H9 (cell line): ENCODE measurements at regions not wholly inside any gene's neighbourhood (a gene's known extent, or its start where the extent isn't known, plus 50 kb on each side); places are given as distances from the start of the nearest gene placed in this dataset.

ENCODE experiments used
- DNase-seq: peaks from one replicate; pipeline ENCODE4 v3.0.0-alpha.2; 2017
- H2AFZ ChIP-seq: one replicate; pipeline ENCODE4 v1.6.1; 2013; ENCODE audit warnings: mild to moderate bottlenecking, low read length, control low read depth, moderate library complexity
- H2AK5ac ChIP-seq: 2 replicates; pipeline ENCODE4 v1.6.1; 2013; ENCODE audit warnings: low read length, control low read depth, mixed read lengths; ENCODE audit not compliant: insufficient read length
- H2BK120ac ChIP-seq: one replicate; pipeline ENCODE4 v1.6.1; 2013; ENCODE audit warnings: low read depth, mild to moderate bottlenecking, low read length, control low read depth, inconsistent platforms; ENCODE audit not compliant: poor library complexity, severe bottlenecking
- H2BK12ac ChIP-seq: 2 replicates; pipeline ENCODE4 v1.6.1; 2013; ENCODE audit warnings: low read length, control low read depth, mixed read lengths, low read depth; ENCODE audit not compliant: insufficient read length
- H2BK15ac ChIP-seq: 2 replicates; pipeline ENCODE4 v1.6.1; 2013; ENCODE audit warnings: low read depth, low read length, control low read depth
- H2BK20ac ChIP-seq: one replicate; pipeline ENCODE4 v1.6.1; 2013; ENCODE audit warnings: low read depth, mild to moderate bottlenecking, low read length, control low read depth, inconsistent platforms; ENCODE audit not compliant: poor library complexity, severe bottlenecking
- H2BK5ac ChIP-seq: 2 replicates; pipeline ENCODE4 v1.6.1; 2013; ENCODE audit warnings: low read length, control low read depth, mixed read lengths; ENCODE audit not compliant: insufficient read length
- H3K14ac ChIP-seq: 2 replicates; pipeline ENCODE4 v1.6.1; 2013; ENCODE audit warnings: low read length, control low read depth; ENCODE audit not compliant: insufficient read depth
- H3K18ac ChIP-seq: 2 replicates; pipeline ENCODE4 v1.6.1; 2013; ENCODE audit warnings: low read depth, mild to moderate bottlenecking, mixed read lengths, low read length, control low read depth; ENCODE audit not compliant: insufficient read length
- H3K23ac ChIP-seq: 2 replicates; pipeline ENCODE4 v1.6.1; 2013; ENCODE audit warnings: low read length, control low read depth, mixed read lengths, low read depth; ENCODE audit not compliant: insufficient read length
- H3K23me2 ChIP-seq: 2 replicates; pipeline ENCODE4 v1.6.1; 2013; ENCODE audit warnings: low read depth, mild to moderate bottlenecking, mixed read lengths, low read length, control low read depth; ENCODE audit not compliant: insufficient read length, poor library complexity, severe bottlenecking
- H3K27ac ChIP-seq: 2 replicates; pipeline ENCODE4 v1.5.1; 2013; ENCODE audit warnings: low read length, control low read depth, mixed read lengths, low read depth; ENCODE audit not compliant: insufficient read length
- H3K27me3 ChIP-seq: 2 replicates; pipeline ENCODE4 v1.6.1; 2013; ENCODE audit warnings: low read length, control low read depth, inconsistent platforms; ENCODE audit not compliant: insufficient read depth
- H3K4ac ChIP-seq: 2 replicates; pipeline ENCODE4 v1.6.1; 2013; ENCODE audit warnings: low read depth, mild to moderate bottlenecking, control low read depth, inconsistent platforms, low read length, moderate library complexity
- H3K4me1 ChIP-seq: 2 replicates; pipeline ENCODE4 v1.6.1; 2013; ENCODE audit warnings: low read length, control low read depth, inconsistent platforms; ENCODE audit not compliant: insufficient read depth
- H3K4me2 ChIP-seq: 2 replicates; pipeline ENCODE4 v1.6.1; 2013; ENCODE audit warnings: low read length, control low read depth, mixed read lengths; ENCODE audit not compliant: insufficient read length, insufficient read depth
- H3K56ac ChIP-seq: 2 replicates; pipeline ENCODE4 v1.6.1; 2013; ENCODE audit warnings: low read depth, mild to moderate bottlenecking, mixed read lengths, low read length, control low read depth; ENCODE audit not compliant: insufficient read length
- H3K79me1 ChIP-seq: 2 replicates; pipeline ENCODE4 v1.6.1; 2013; ENCODE audit warnings: low read depth, mild to moderate bottlenecking, moderate library complexity, low read length, control low read depth, inconsistent platforms; ENCODE audit not compliant: insufficient read depth, poor library complexity, severe bottlenecking
- H3K79me2 ChIP-seq: 2 replicates; pipeline ENCODE4 v1.6.1; 2013; ENCODE audit warnings: low read length, control low read depth, inconsistent platforms; ENCODE audit not compliant: insufficient read depth
- H3K9ac ChIP-seq: 2 replicates; pipeline ENCODE4 v1.6.1; 2013; ENCODE audit warnings: low read length, control low read depth, mixed read lengths; ENCODE audit not compliant: insufficient read length; ENCODE audit errors: extremely low read depth
- H3K9me3 ChIP-seq: one replicate; pipeline ENCODE4 v1.6.1; 2013; ENCODE audit warnings: low read depth, low read length, inconsistent platforms; ENCODE audit not compliant: control insufficient read depth
- H3T11ph ChIP-seq: one replicate; pipeline ENCODE4 v1.6.1; 2013; ENCODE audit warnings: mild to moderate bottlenecking, low read length, control low read depth, inconsistent platforms
- H4K20me1 ChIP-seq: one replicate; pipeline ENCODE4 v1.6.1; 2013; ENCODE audit not compliant: control insufficient read depth, insufficient read length, insufficient read depth
- H4K5ac ChIP-seq: 2 replicates; pipeline ENCODE4 v1.6.1; 2013; ENCODE audit warnings: low read depth, mild to moderate bottlenecking, mixed read lengths, low read length, control low read depth; ENCODE audit not compliant: insufficient read length
- H4K8ac ChIP-seq: replicated peaks from 2 replicates; pipeline ENCODE4 v1.6.1; 2013; ENCODE audit warnings: low read length, control low read depth, mixed read lengths, low read depth; ENCODE audit not compliant: insufficient read length
- H4K91ac ChIP-seq: 2 replicates; pipeline ENCODE4 v1.6.1; 2013; ENCODE audit warnings: low read depth, mild to moderate bottlenecking, moderate library complexity, mixed read lengths, low read length, control low read depth; ENCODE audit not compliant: insufficient read length
- H3K27ac Mint-ChIP-seq, 3 experiments: 2 replicates in 2 of 3; 3 replicates in 1 of 3; pipeline ENCODE4 v1.8.0; 2020 to 2021; ENCODE audit warnings: mixed read lengths in 3 of 3, mild to moderate bottlenecking in 1 of 3, moderate library complexity in 1 of 3
- H3K27me3 Mint-ChIP-seq: 2 replicates; pipeline ENCODE4 v1.8.0; 2021; ENCODE audit warnings: low read depth, mild to moderate bottlenecking, moderate library complexity, mixed read lengths
- H3K36me3 Mint-ChIP-seq, 3 experiments: 2 replicates in 2 of 3; 3 replicates in 1 of 3; pipeline ENCODE4 v1.8.0; 2020 to 2021; ENCODE audit warnings: low read depth in 3 of 3, mixed read lengths in 3 of 3; ENCODE audit not compliant: insufficient read depth in 1 of 3
- H3K4me1 Mint-ChIP-seq, 2 experiments: 2 replicates each; pipeline ENCODE4 v1.8.0; 2020; ENCODE audit warnings: mixed read lengths in 2 of 2
- H3K4me3 Mint-ChIP-seq, 2 experiments: 2 replicates in 1 of 2; 3 replicates in 1 of 2; pipeline ENCODE4 v1.8.0; 2020 to 2021; ENCODE audit warnings: mild to moderate bottlenecking in 2 of 2, mixed read lengths in 2 of 2, moderate library complexity in 1 of 2
- H3K9me3 Mint-ChIP-seq, 2 experiments: 2 replicates in 1 of 2; 3 replicates in 1 of 2; pipeline ENCODE4 v1.8.0; 2020; ENCODE audit warnings: mild to moderate bottlenecking in 2 of 2, mixed read lengths in 2 of 2, moderate library complexity in 1 of 2
- WGBS: extraction: QIAGEN DNeasy Blood & Tissue Kit; methylation state at CpG from one replicate; pipeline ENCODE4 v1.1.7; 2013; ENCODE audit warnings: missing lambda C conversion rate, low lambda C conversion rate, mixed read lengths; ENCODE audit not compliant: insufficient read length; ENCODE audit errors: extremely low coverage; 5-methylcytosine and 5-hydroxymethylcytosine counted together
- TF ChIP-seq, protein P1 (sequence below): fragments of 200-600 bp; sonication (generic); conservative IDR thresholded peaks from 3 replicates; pipeline ENCODE4 v1.8.0; 2021; ENCODE audit warnings: antibody characterized with exemption, mild to moderate bottlenecking

GRCh38 chr22:47849576-47849975, 1087.1 kb downstream of the TBC1D22A start:
- H3K4me1 ChIP-seq: no peaks in the 10 kb centered on the region
- peaks cover 0 to 4% of the 10 kb centered on the region in 2 experiments; a peak in 2 of 4 replicates for H3K4me1 Mint-ChIP-seq
- no peak overlapping the region for H2AFZ ChIP-seq
- no peaks in the 10 kb centered on the region for H3K79me1 ChIP-seq
- no peak overlapping the region for H2BK12ac ChIP-seq
- no peak overlapping the region for H3K56ac ChIP-seq
- H3K23me2 ChIP-seq: no peaks in the 10 kb centered on the region
- H3K18ac ChIP-seq: no peak overlapping the region
- H3K27ac ChIP-seq: no peak overlapping the region
- no peak overlapping the region for H3K9ac ChIP-seq
- no peaks in the 10 kb centered on the region for H3K79me2 ChIP-seq
- H3K14ac ChIP-seq: no peak overlapping the region
- no peak overlapping the region for H4K8ac ChIP-seq
- H3K27ac Mint-ChIP-seq: no peak overlapping the region
- DNase-seq: no peak
- no peak overlapping the region for H4K91ac ChIP-seq
- H3K36me3 Mint-ChIP-seq: peaks cover 0 to 3% (median 0%) of the 10 kb centered on the region in 3 experiments; a peak in 1 of 7 replicates
- no peak overlapping the region for H2BK15ac ChIP-seq
- H2AK5ac ChIP-seq: no peak overlapping the region
- peaks cover 3 to 64% of the 10 kb centered on the region in 2 experiments; a peak in 2 of 5 replicates for H3K9me3 Mint-ChIP-seq
- H4K20me1 ChIP-seq: no peaks in the 10 kb centered on the region
- H3K27me3 Mint-ChIP-seq: peaks cover 13% of the 10 kb centered on the region
- TF ChIP-seq, protein P1, sequence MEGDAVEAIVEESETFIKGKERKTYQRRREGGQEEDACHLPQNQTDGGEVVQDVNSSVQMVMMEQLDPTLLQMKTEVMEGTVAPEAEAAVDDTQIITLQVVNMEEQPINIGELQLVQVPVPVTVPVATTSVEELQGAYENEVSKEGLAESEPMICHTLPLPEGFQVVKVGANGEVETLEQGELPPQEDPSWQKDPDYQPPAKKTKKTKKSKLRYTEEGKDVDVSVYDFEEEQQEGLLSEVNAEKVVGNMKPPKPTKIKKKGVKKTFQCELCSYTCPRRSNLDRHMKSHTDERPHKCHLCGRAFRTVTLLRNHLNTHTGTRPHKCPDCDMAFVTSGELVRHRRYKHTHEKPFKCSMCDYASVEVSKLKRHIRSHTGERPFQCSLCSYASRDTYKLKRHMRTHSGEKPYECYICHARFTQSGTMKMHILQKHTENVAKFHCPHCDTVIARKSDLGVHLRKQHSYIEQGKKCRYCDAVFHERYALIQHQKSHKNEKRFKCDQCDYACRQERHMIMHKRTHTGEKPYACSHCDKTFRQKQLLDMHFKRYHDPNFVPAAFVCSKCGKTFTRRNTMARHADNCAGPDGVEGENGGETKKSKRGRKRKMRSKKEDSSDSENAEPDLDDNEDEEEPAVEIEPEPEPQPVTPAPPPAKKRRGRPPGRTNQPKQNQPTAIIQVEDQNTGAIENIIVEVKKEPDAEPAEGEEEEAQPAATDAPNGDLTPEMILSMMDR: no peak
- no peak overlapping the region for H2BK120ac ChIP-seq
- H3K27me3 ChIP-seq: no peaks in the 10 kb centered on the region; the same call in 1 of the 2 replicates
- no peak overlapping the region for H3K4me3 Mint-ChIP-seq
- H3K4ac ChIP-seq: no peak overlapping the region
- H2BK5ac ChIP-seq: no peak overlapping the region
- no peak overlapping the region for H3K4me2 ChIP-seq
- no peak overlapping the region for H3K23ac ChIP-seq
- no peaks in the 10 kb centered on the region for H3K9me3 ChIP-seq
- no CpG with 5 or more reads among the region's 6 CpGs for WGBS
- no peak overlapping the region for H2BK20ac ChIP-seq
- no peak overlapping the region for H3T11ph ChIP-seq
- no peak overlapping the region for H4K5ac ChIP-seq
